GM12875 (cell line): ENCODE measurements at regions not wholly inside any gene's neighbourhood (a gene's known extent, or its start where the extent isn't known, plus 50 kb on each side); places are given as distances from the start of the nearest gene placed in this dataset.

Experiments
- H3K4me3 ChIP-seq: one replicate; pipeline ENCODE4 v1.5.1; 2011; ENCODE audit warnings: low read depth, low read length, control low read depth
- TF ChIP-seq, protein P1 (sequence below): IDR thresholded peaks from 2 replicates; pipeline ENCODE4 v1.5.1; 2011; ENCODE audit warnings: low read depth, mild to moderate bottlenecking, control low read depth, inconsistent platforms, low read length, moderate library complexity, borderline replicate concordance; ENCODE audit not compliant: insufficient read depth

DNA sequence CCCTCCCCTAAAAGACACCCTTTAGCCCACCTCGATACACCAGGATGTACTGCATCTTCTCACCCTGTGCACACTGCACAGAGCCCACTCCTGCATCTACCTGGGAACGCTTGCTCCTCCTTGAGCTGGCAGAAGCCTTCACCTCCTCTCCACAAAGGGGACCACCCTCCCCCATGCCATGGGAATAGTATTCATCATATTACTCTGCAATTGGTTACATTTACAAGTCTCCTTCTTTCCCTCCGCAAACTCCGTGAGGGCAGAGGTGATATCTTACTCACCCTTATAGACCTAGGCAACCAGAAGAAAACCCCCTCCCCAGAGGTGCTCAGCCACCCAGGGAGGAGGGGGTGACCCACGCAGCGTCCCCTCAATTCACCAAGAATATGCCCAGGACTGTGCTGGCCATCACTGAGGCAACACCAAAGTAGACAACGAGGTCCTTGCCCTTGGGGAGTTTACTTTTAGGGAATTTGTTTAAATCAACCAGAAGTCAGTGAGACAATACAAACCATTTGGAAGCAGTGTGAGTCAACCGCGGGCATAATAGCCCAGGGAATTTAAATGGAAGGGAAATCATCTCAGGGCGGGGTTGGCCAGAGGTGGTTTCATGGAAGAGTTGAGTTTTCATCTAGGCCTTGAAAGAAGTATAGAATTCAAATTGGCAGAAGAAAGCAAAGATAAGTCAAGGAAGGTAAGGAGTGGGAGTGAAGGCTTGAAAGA, 214.5 kb downstream of the BARX2 start:
- H3K4me3 ChIP-seq: no peak overlapping the region

DNA sequence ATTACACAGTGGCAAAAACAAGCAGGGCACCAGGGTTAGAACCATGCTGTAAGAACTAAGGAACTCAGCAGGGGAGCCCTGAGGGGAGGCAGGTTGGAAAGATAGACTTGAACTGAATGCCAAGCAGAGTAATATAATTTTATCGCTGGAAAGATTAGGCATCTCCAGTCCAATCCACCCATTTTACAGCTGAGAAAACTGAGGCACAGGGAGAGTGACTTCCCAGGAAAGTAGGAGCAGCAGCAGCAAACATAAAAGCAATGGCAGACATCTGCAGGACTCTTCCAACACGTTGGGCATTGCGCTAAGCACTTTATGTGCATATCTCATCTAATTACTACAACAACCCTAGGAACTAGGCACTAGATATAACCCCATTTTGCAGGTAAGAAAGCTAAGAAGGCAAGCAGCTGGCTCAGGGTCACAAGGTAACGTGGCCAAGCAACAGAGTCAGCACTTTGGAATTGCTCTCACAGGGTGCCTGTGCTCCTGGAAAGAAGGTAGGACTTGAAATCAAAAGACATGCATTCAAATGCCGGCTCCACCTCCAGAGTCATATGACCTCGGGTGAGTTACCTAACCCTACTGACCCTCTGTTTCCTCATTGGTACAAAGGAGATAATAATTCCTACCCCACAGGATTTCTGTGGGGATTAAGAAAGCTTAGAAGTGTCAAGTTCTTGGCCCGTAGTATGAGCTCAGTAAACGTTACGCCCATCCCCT, 215.3 kb downstream of the BARX2 start:
- TF ChIP-seq, protein P1, sequence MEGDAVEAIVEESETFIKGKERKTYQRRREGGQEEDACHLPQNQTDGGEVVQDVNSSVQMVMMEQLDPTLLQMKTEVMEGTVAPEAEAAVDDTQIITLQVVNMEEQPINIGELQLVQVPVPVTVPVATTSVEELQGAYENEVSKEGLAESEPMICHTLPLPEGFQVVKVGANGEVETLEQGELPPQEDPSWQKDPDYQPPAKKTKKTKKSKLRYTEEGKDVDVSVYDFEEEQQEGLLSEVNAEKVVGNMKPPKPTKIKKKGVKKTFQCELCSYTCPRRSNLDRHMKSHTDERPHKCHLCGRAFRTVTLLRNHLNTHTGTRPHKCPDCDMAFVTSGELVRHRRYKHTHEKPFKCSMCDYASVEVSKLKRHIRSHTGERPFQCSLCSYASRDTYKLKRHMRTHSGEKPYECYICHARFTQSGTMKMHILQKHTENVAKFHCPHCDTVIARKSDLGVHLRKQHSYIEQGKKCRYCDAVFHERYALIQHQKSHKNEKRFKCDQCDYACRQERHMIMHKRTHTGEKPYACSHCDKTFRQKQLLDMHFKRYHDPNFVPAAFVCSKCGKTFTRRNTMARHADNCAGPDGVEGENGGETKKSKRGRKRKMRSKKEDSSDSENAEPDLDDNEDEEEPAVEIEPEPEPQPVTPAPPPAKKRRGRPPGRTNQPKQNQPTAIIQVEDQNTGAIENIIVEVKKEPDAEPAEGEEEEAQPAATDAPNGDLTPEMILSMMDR: no peak

More for the DNA sequence above, 214.5 kb downstream of the BARX2 start:
- TF ChIP-seq, protein P1: no peak

DNA sequence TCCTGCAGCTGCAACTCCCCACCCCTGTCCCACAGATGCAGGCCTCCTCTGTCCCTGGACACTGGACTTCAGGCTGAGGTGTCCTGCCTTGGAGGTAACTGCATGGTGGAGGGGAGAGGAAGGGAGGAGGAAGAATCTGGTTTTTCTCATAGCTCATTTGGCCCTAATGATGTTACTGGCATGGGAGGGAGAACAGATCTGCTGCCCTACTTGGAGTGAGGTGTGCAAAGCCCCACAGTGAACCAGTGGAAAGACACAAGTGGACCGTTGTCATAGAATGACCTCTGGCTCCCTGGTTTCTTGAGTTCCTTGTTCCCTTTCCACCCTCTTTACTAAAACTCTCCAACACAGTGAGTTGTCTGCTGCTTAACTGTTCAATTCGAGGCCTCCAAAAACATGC, 215.9 kb downstream of the BARX2 start:
- H3K4me3 ChIP-seq: no peak overlapping the region
- TF ChIP-seq, protein P1: no peak

More for the DNA sequence above, 215.3 kb downstream of the BARX2 start:
- no peak overlapping the region for H3K4me3 ChIP-seq

DNA sequence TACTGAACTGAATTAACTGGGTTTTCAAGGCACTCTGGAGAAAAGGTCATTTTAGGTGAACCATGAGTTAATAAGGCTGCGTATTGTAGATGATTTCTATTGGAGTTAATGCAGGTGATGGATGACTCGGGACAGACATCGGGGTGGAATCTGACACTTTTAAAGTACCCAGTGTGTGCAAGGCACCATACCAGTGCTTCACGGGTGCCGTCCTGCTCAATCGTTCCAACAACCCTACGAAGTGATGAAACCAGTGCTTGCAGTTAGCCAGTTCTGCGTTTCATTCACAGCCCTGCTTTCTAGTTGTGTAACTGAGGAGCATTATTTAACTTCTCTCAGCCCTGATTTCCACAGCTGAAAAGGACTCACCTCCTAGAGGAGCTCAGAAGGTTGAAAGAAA, 216.5 kb downstream of the BARX2 start:
- TF ChIP-seq, protein P1: no peak
- no peak overlapping the region for H3K4me3 ChIP-seq

DNA sequence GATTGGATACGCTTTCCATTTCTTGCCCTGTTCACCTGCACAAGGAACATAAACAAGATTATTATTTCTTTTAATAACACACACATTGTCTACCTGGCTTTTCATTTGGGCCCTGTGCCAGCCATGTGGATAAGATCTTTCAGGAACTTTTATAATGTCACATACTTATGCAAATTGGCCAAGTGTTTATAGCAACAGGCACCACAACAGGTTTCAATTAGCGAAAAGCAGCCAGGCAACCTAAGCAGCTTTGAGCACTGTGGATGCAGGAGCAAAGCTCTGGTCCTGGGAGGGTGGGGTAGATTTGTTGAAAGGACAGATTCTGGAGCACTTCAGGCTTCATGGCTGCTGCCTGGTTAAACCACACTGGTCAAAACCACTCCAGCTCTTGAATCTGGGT, 217.4 kb downstream of the BARX2 start:
- no peak overlapping the region for H3K4me3 ChIP-seq
- TF ChIP-seq, protein P1: no peak

DNA sequence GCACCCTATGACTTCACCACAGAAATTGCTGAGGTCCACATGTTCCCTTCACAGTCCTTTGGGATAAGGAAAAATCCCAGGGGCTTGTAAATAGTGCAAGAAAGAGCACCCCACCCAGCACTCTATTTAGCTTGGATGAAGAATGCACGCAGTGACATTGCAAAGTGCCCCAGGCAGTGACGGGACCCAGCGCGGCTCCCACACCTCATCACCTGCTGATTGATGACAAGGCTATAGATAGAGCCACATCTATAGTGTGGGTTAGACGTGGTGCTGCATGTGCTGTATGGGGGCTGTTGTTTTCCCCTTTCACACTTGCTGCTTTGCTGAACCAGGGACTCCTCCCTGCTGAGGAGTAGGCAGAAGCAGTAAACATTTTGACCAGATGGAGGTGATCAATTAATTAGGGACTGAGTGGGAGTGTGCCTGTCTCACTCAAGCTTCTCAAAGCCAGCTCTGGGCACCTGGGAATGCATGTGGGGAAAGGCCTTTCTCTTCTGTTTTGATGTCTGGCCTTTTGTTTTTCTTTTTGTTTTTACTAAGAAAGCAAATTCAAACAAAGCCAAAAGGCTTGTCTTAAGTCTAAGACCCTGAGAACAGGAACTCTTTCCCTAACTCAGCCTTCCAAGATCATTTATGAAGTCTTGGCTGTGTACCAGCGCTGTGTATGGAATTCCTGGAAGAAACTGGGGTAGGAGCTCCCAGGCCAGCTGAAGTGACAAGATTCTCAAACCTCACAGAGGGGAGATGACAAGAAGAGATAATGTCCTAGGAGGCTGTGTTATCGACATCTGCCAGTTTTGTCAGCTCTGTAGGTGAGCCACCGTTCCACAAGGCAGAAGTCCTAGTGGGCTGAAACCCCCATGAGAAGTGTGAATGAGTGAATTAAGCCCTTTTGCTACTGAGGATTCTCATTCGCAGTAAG, 219.7 kb downstream of the BARX2 start:
- H3K4me3 ChIP-seq: no peak overlapping the region
- TF ChIP-seq, protein P1: no peak
